ENCODE measurements at regions not wholly inside any gene's neighbourhood (a gene's known extent, or its start where the extent isn't known, plus 50 kb on each side); places are given as distances from the start of the nearest gene placed in this dataset.

- Histone ChIP-seq H4K91ac (ENCODE audit: low read depth, low read length) (no peak overlapping the region), H3K4me2 (ENCODE audit: low read length) (no peak overlapping the region), H3K27ac (ENCODE audit: low read depth, low read length) (no peak overlapping the region), H3K9ac (ENCODE audit: low read length) (no peak overlapping the region), H2AFZ (ENCODE audit: insufficient read depth, low read length, poor library complexity) (no peak overlapping the region), H3K79me2 (ENCODE audit: control insufficient read depth, insufficient read depth, low read length, poor library complexity) (no peaks in the 10 kb centered on the region), H2BK5ac (ENCODE audit: low read depth, low read length, poor library complexity) (no peak overlapping the region), H2BK12ac (ENCODE audit: low read length) (no peak overlapping the region), H4K8ac (ENCODE audit: low read depth, low read length) (no peak overlapping the region), H3K4ac (ENCODE audit: low read depth, low read length) (no peak overlapping the region), H3K4me3 (ENCODE audit: low read depth, low read length) (no peak overlapping the region), H3K36me3 (ENCODE audit: control insufficient read depth in 1 of 2, insufficient read depth in 2 of 2, low read length in 2 of 2) (no peaks in the 10 kb centered on the region), H3K4me1 (ENCODE audit: control insufficient read depth in 1 of 2, insufficient read depth in 2 of 2, low read length in 2 of 2) (peaks cover 9 to 12% of the 10 kb centered on the region in 2 experiments), H3K23ac (ENCODE audit: low read length) (no peak overlapping the region), H3K14ac (ENCODE audit: low read length) (no peak overlapping the region), H2BK120ac (ENCODE audit: insufficient read depth, low read length, poor library complexity) (no peak overlapping the region), H3K18ac (ENCODE audit: low read length) (no peak overlapping the region), H3K9me3 (ENCODE audit: insufficient read depth, low read depth, low read length) (peaks cover 2% of the 10 kb centered on the region), H3K27me3 (ENCODE audit: insufficient read depth, low read length) (no peaks in the 10 kb centered on the region), H4K12ac (ENCODE audit: low read depth, low read length) (no peak overlapping the region), H3K79me1 (ENCODE audit: low read length) (peaks cover 2% of the 10 kb centered on the region), H2AK5ac (ENCODE audit: low read length) (no peak overlapping the region)
- WGBS (ENCODE audit: extremely low coverage, insufficient coverage, insufficient read length), result no CpG with 5 or more reads among the region's 8 CpGs
- DNase-seq, result no peak
Measured at GRCh38 chr9:89698411-89699005, 93.7 kb downstream of the GADD45G start.

GRCh38 chr9:89699646-89700045 is 94.8 kb downstream of the GADD45G start:
- Histone ChIP-seq H2BK12ac (ENCODE audit: low read length) (no peak overlapping the region), H2AK5ac (ENCODE audit: low read length) (no peak overlapping the region), H3K18ac (ENCODE audit: low read length) (no peak overlapping the region), H3K9me3 (ENCODE audit: insufficient read depth, low read depth, low read length) (peaks cover 2% of the 10 kb centered on the region), H3K23ac (ENCODE audit: low read length) (peak overlapping the region; percentile 34), H4K12ac (ENCODE audit: low read depth, low read length) (no peak overlapping the region), H2BK120ac (ENCODE audit: insufficient read depth, low read length, poor library complexity) (no peak overlapping the region), H3K4me2 (ENCODE audit: low read length) (no peak overlapping the region), H3K27me3 (ENCODE audit: insufficient read depth, low read length) (no peaks in the 10 kb centered on the region), H4K8ac (ENCODE audit: low read depth, low read length) (no peak overlapping the region), H3K79me2 (ENCODE audit: control insufficient read depth, insufficient read depth, low read length, poor library complexity) (no peaks in the 10 kb centered on the region), H2AFZ (ENCODE audit: insufficient read depth, low read length, poor library complexity) (no peak overlapping the region), H3K9ac (ENCODE audit: low read length) (no peak overlapping the region), H3K4ac (ENCODE audit: low read depth, low read length) (no peak overlapping the region), H3K14ac (ENCODE audit: low read length) (no peak overlapping the region), H4K91ac (ENCODE audit: low read depth, low read length) (no peak overlapping the region), H3K36me3 (ENCODE audit: control insufficient read depth in 1 of 2, insufficient read depth in 2 of 2, low read length in 2 of 2) (no peaks in the 10 kb centered on the region), H3K27ac (ENCODE audit: low read depth, low read length) (no peak overlapping the region), H3K4me3 (ENCODE audit: low read depth, low read length) (no peak overlapping the region), H2BK5ac (ENCODE audit: low read depth, low read length, poor library complexity) (no peak overlapping the region), H3K79me1 (ENCODE audit: low read length) (peaks cover 2% of the 10 kb centered on the region), H3K4me1 (ENCODE audit: control insufficient read depth in 1 of 2, insufficient read depth in 2 of 2, low read length in 2 of 2) (peaks cover 9 to 12% of the 10 kb centered on the region in 2 experiments)
- WGBS (ENCODE audit: extremely low coverage, insufficient coverage, insufficient read length), result no CpG with 5 or more reads among the region's 11 CpGs
- DNase-seq, result no peak

GRCh38 chr9:89701221-89701798 is 96.5 kb downstream of the GADD45G start:
- no CpG with 5 or more reads among the region's 14 CpGs for WGBS (ENCODE audit: extremely low coverage, insufficient coverage, insufficient read length)
- Histone ChIP-seq H3K4me2 (ENCODE audit: low read length) (no peak overlapping the region), H3K9me3 (ENCODE audit: insufficient read depth, low read depth, low read length) (peaks cover 2% of the 10 kb centered on the region)

GRCh38 chr9:89702401-89702800 is 97.6 kb downstream of the GADD45G start:
- Histone ChIP-seq H3K27me3 (ENCODE audit: insufficient read depth, low read length) (no peaks in the 10 kb centered on the region), H3K4me3 (ENCODE audit: low read depth, low read length) (no peak overlapping the region), H4K91ac (ENCODE audit: low read depth, low read length) (no peak overlapping the region), H3K79me1 (ENCODE audit: low read length) (peaks cover 2% of the 10 kb centered on the region), H2BK120ac (ENCODE audit: insufficient read depth, low read length, poor library complexity) (no peak overlapping the region), H2AK5ac (ENCODE audit: low read length) (no peak overlapping the region), H3K18ac (ENCODE audit: low read length) (no peak overlapping the region), H3K9ac (ENCODE audit: low read length) (no peak overlapping the region), H3K79me2 (ENCODE audit: control insufficient read depth, insufficient read depth, low read length, poor library complexity) (no peaks in the 10 kb centered on the region), H3K4me1 (ENCODE audit: control insufficient read depth in 1 of 2, insufficient read depth in 2 of 2, low read length in 2 of 2) (peaks cover 4 to 8% of the 10 kb centered on the region in 2 experiments), H4K12ac (ENCODE audit: low read depth, low read length) (no peak overlapping the region), H3K23ac (ENCODE audit: low read length) (no peak overlapping the region), H3K14ac (ENCODE audit: low read length) (no peak overlapping the region), H4K8ac (ENCODE audit: low read depth, low read length) (no peak overlapping the region), H3K36me3 (ENCODE audit: control insufficient read depth in 1 of 2, insufficient read depth in 2 of 2, low read length in 2 of 2) (no peaks in the 10 kb centered on the region), H3K4me2 (ENCODE audit: low read length) (no peak overlapping the region), H2BK5ac (ENCODE audit: low read depth, low read length, poor library complexity) (no peak overlapping the region), H3K27ac (ENCODE audit: low read depth, low read length) (no peak overlapping the region), H3K4ac (ENCODE audit: low read depth, low read length) (no peak overlapping the region), H3K9me3 (ENCODE audit: insufficient read depth, low read depth, low read length) (peaks cover 2% of the 10 kb centered on the region), H2BK12ac (ENCODE audit: low read length) (no peak overlapping the region), H2AFZ (ENCODE audit: insufficient read depth, low read length, poor library complexity) (no peak overlapping the region)
- peak in 1 of 2 donors; percentile 42 for DNase-seq
- no CpG with 5 or more reads among the region's 3 CpGs for WGBS (ENCODE audit: extremely low coverage, insufficient coverage, insufficient read length)

More at GRCh38 chr9:89701221-89701798, 96.5 kb downstream of the GADD45G start:
- H2AK5ac ChIP-seq (ENCODE audit: low read length), result no peak overlapping the region
- H2BK120ac ChIP-seq (ENCODE audit: insufficient read depth, low read length, poor library complexity), result no peak overlapping the region
- peak overlapping the region; percentile 52 for H2BK12ac ChIP-seq (ENCODE audit: low read length)
- H3K4me3 ChIP-seq (ENCODE audit: low read depth, low read length), result no peak overlapping the region
- DNase-seq, result peak in 1 of 2 donors; percentile 35
- H4K8ac ChIP-seq (ENCODE audit: low read depth, low read length), result peak overlapping the region; percentile 29
- H3K4me1 ChIP-seq (ENCODE audit: control insufficient read depth in 1 of 2, insufficient read depth in 2 of 2, low read length in 2 of 2), result peaks cover 4 to 8% of the 10 kb centered on the region in 2 experiments
- no peaks in the 10 kb centered on the region for H3K36me3 ChIP-seq (ENCODE audit: control insufficient read depth in 1 of 2, insufficient read depth in 2 of 2, low read length in 2 of 2)
- no peak overlapping the region for H4K12ac ChIP-seq (ENCODE audit: low read depth, low read length)
- no peak overlapping the region for H3K18ac ChIP-seq (ENCODE audit: low read length)
- no peak overlapping the region for H3K9ac ChIP-seq (ENCODE audit: low read length)
- H2AFZ ChIP-seq (ENCODE audit: insufficient read depth, low read length, poor library complexity), result no peak overlapping the region
- no peak overlapping the region for H3K23ac ChIP-seq (ENCODE audit: low read length)
- H2BK5ac ChIP-seq (ENCODE audit: low read depth, low read length, poor library complexity), result no peak overlapping the region
- peak overlapping the region; percentile 17 for H3K14ac ChIP-seq (ENCODE audit: low read length)
- peak overlapping the region; percentile 31 for H4K91ac ChIP-seq (ENCODE audit: low read depth, low read length)
- H3K27me3 ChIP-seq (ENCODE audit: insufficient read depth, low read length), result no peaks in the 10 kb centered on the region
- peaks cover 2% of the 10 kb centered on the region for H3K79me1 ChIP-seq (ENCODE audit: low read length)
- H3K79me2 ChIP-seq (ENCODE audit: control insufficient read depth, insufficient read depth, low read length, poor library complexity), result no peaks in the 10 kb centered on the region
- no peak overlapping the region for H3K27ac ChIP-seq (ENCODE audit: low read depth, low read length)
- H3K4ac ChIP-seq (ENCODE audit: low read depth, low read length), result no peak overlapping the region
